GM18499 (cell line): ENCODE measurements at regions not wholly inside any gene's neighbourhood (a gene's known extent, or its start where the extent isn't known, plus 50 kb on each side); places are given as distances from the start of the nearest gene placed in this dataset.
"Not testable (repeated sequence)": the region's sequence is repeated elsewhere in the genome, so short reads cannot be mapped to it uniquely, and the experiment has no call there.

Source experiments
- ATAC-seq: cut with Tn5 transposase; IDR thresholded peaks from one replicate; pipeline ENCODE4 v1.9.1; 2021; ENCODE audit warnings: moderate number of reproducible peaks; ENCODE audit not compliant: insufficient read depth, unreplicated experiment

GRCh38 chr10:44143556-44143955 is 241.3 kb downstream of the CXCL12 start:
- ATAC-seq, result no peak

GRCh38 chr10:44132361-44133289 is 252.3 kb downstream of the CXCL12 start:
- no peak for ATAC-seq

- no peak for ATAC-seq
Observed at GRCh38 chr10:44126291-44126717, 258.6 kb downstream of the CXCL12 start.

- no peak for ATAC-seq
Observed at GRCh38 chr10:44125879-44126278, 259.0 kb downstream of the CXCL12 start.

GRCh38 chr10:44118500-44118899 is 266.4 kb downstream of the CXCL12 start:
- ATAC-seq, result no peak

- no peak for ATAC-seq
Observed at GRCh38 chr10:44116474-44116873, 268.4 kb downstream of the CXCL12 start.

- no peak for ATAC-seq
Observed at GRCh38 chr10:44115516-44115915, 269.4 kb downstream of the CXCL12 start.

GRCh38 chr10:44114441-44114840 is 270.5 kb downstream of the CXCL12 start:
- no peak for ATAC-seq

GRCh38 chr10:44112280-44112679 is 272.6 kb downstream of the CXCL12 start:
- not testable (repeated sequence) for ATAC-seq

GRCh38 chr10:44105696-44106095 is 279.2 kb downstream of the CXCL12 start:
- ATAC-seq, result no peak

GRCh38 chr10:44102726-44103255 is 282.1 kb downstream of the CXCL12 start:
- ATAC-seq, result no peak

- no peak for ATAC-seq
Observed at GRCh38 chr10:44101082-44101481, 283.8 kb downstream of the CXCL12 start.

GRCh38 chr10:44099511-44099910 is 285.4 kb downstream of the CXCL12 start:
- ATAC-seq, result no peak

- ATAC-seq, result not testable (repeated sequence)
Observed at GRCh38 chr10:44096217-44096616, 288.7 kb downstream of the CXCL12 start.

GRCh38 chr10:44089671-44090070 is 295.2 kb downstream of the CXCL12 start:
- no peak for ATAC-seq

GRCh38 chr10:44087403-44087802 is 297.5 kb downstream of the CXCL12 start:
- no peak for ATAC-seq

GRCh38 chr10:44083719-44084400 is 301.0 kb downstream of the CXCL12 start:
- ATAC-seq, result no peak

GRCh38 chr10:44071479-44071878 is 313.4 kb downstream of the CXCL12 start:
- no peak for ATAC-seq

GRCh38 chr10:44070282-44070681 is 314.6 kb downstream of the CXCL12 start:
- ATAC-seq, result no peak

- ATAC-seq, result no peak
Observed at GRCh38 chr10:44069573-44069972, 315.3 kb downstream of the CXCL12 start.
